DND-41 (cell line): ENCODE measurements at regions not wholly inside any gene's neighbourhood (a gene's known extent, or its start where the extent isn't known, plus 50 kb on each side); places are given as distances from the start of the nearest gene placed in this dataset.

ENCODE experiments used
- CTCF ChIP-seq: IDR thresholded peaks from 2 replicates; pipeline ENCODE4 v1.5.1; 2012; ENCODE audit warnings: borderline replicate concordance, low read length, moderate library complexity, mild to moderate bottlenecking; ENCODE audit not compliant: poor library complexity, severe bottlenecking; ENCODE audit errors: extremely low read depth
- EZH2 ChIP-seq: IDR thresholded peaks from 3 replicates; pipeline ENCODE4 v1.6.1; 2012; ENCODE audit warnings: borderline replicate concordance, low read depth, mild to moderate bottlenecking, moderate library complexity, low read length, inconsistent platforms; ENCODE audit not compliant: severe bottlenecking

GRCh38 chr4:56112377-56112776, 163.6 kb downstream of the CEP135 start:
- TF ChIP-seq CTCF = no peak
- no peak for TF ChIP-seq EZH2
